ENCODE measurements at regions not wholly inside any gene's neighbourhood (a gene's known extent, or its start where the extent isn't known, plus 50 kb on each side); places are given as distances from the start of the nearest gene placed in this dataset.

GRCh38 chr1:244318512-244318911 is 133.2 kb downstream of the ADSS2 start:
- TF ChIP-seq CTCF (IDR thresholded peaks at IDR 0.05) (no peak), EZH2 (IDR thresholded peaks at IDR 0.05) (no peak), EZH2phosphoT487 (IDR thresholded peaks at IDR 0.05) (no peak)

Data from neural progenitor cell (in vitro differentiated cells).